OCI-LY3 (cell line): ENCODE measurements at regions not wholly inside any gene's neighbourhood (a gene's known extent, or its start where the extent isn't known, plus 50 kb on each side); places are given as distances from the start of the nearest gene placed in this dataset.

Experiments
- H2AFZ ChIP-seq: fragments of 200-600, 300-600 bp; shearing (Covaris generic); 2 replicates; pipeline ENCODE4 v1.6.0; 2014; ENCODE audit warnings: antibody characterized with exemption, low read depth, low read length
- H3K27ac ChIP-seq: fragments of 200-600, 300-600 bp; sonication (generic); 2 replicates; pipeline ENCODE4 v1.5.1; 2014; ENCODE audit warnings: mild to moderate bottlenecking, low read length, moderate library complexity, mixed read lengths
- H3K27me3 ChIP-seq: fragments of 200-600, 300-600 bp; sonication (generic); 2 replicates; pipeline ENCODE4 v1.6.1; 2014; ENCODE audit warnings: low read depth, low read length, mixed read lengths
- H3K36me3 ChIP-seq: fragments of 200-600, 300-600 bp; sonication (generic); replicated peaks from 2 replicates; pipeline ENCODE3; 2014; ENCODE audit warnings: low read depth, low read length, mixed read lengths
- H3K4me1 ChIP-seq: fragments of 300-600, 200-600 bp; sonication (generic); 2 replicates; pipeline ENCODE4 v1.6.1; 2014; ENCODE audit warnings: low read length, mixed read lengths
- H3K4me2 ChIP-seq: fragments of 200-600, 300-600 bp; sonication (generic); 2 replicates; pipeline ENCODE4 v1.6.1; 2014; ENCODE audit warnings: low read length, mixed read lengths
- H3K4me3 ChIP-seq: fragments of 300-600, 200-600 bp; sonication (generic); 2 replicates; pipeline ENCODE4 v1.5.1; 2014; ENCODE audit warnings: antibody characterized with exemption, mild to moderate bottlenecking, low read length, moderate library complexity
- H3K79me2 ChIP-seq: fragments of 300-600, 200-600 bp; shearing (Covaris generic); 2 replicates; pipeline ENCODE4 v1.6.1; 2014; ENCODE audit warnings: mild to moderate bottlenecking, low read length, mixed read lengths
- H3K9ac ChIP-seq: fragments of 300-600, 200-600 bp; shearing (Covaris generic); 2 replicates; pipeline ENCODE4 v1.6.0; 2014; ENCODE audit warnings: mild to moderate bottlenecking, low read length, moderate library complexity
- H3K9me3 ChIP-seq: fragments of 200-600, 300-600 bp; shearing (Covaris generic); 2 replicates; pipeline ENCODE4 v1.6.1; 2014; ENCODE audit warnings: low read length, mixed read lengths; ENCODE audit not compliant: insufficient read depth
- H4K20me1 ChIP-seq: fragments of 200-600, 300-600 bp; sonication (generic); 2 replicates; pipeline ENCODE4 v1.6.1; 2016; ENCODE audit warnings: low read length, mixed read lengths; ENCODE audit not compliant: insufficient read depth
- EZH2phosphoT487 ChIP-seq: fragments of 200-600 bp; shearing (Covaris generic); IDR thresholded peaks from 2 replicates; pipeline ENCODE4 v1.6.1; 2018; ENCODE audit warnings: antibody characterized with exemption, mixed run types, low read depth
- TF ChIP-seq, protein P1 (sequence below): fragments of 200-600, 300-600 bp; sonication (generic); IDR thresholded peaks from 2 replicates; pipeline ENCODE4 v1.5.1; 2014; ENCODE audit warnings: antibody characterized with exemption, low read length, low read depth

DNA sequence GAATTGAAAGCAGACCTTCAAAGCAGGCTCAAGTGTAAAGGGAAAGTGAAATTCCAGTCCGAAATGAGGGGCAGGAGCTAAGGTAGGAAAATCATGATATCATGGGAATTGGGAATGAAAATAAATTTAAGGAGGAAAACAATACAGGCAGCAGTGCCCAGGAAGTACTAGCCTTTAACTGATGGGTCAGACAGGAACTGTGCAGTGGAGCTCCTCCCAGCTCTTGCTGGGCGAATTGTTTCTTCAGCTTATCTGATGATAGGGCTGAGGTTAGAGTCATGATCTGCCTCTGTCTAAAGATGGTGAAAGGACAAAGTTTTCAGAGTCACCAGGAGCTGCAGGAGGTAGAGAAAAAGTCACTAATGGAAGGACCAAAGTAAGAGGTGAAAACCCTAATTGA lies 457.9 kb upstream of the PTCHD4 start:
- TF ChIP-seq, protein P1, sequence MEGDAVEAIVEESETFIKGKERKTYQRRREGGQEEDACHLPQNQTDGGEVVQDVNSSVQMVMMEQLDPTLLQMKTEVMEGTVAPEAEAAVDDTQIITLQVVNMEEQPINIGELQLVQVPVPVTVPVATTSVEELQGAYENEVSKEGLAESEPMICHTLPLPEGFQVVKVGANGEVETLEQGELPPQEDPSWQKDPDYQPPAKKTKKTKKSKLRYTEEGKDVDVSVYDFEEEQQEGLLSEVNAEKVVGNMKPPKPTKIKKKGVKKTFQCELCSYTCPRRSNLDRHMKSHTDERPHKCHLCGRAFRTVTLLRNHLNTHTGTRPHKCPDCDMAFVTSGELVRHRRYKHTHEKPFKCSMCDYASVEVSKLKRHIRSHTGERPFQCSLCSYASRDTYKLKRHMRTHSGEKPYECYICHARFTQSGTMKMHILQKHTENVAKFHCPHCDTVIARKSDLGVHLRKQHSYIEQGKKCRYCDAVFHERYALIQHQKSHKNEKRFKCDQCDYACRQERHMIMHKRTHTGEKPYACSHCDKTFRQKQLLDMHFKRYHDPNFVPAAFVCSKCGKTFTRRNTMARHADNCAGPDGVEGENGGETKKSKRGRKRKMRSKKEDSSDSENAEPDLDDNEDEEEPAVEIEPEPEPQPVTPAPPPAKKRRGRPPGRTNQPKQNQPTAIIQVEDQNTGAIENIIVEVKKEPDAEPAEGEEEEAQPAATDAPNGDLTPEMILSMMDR: no peak
- no peak for TF ChIP-seq EZH2phosphoT487
- Histone ChIP-seq H2AFZ (no peak overlapping the region), H3K4me3 (no peak overlapping the region), H3K9me3 (no peaks in the 10 kb centered on the region), H3K4me1 (peaks cover 12% of the 10 kb centered on the region), H3K27ac (no peak overlapping the region), H3K4me2 (no peak overlapping the region), H3K27me3 (no peaks in the 10 kb centered on the region), H3K79me2 (no peaks in the 10 kb centered on the region), H3K36me3 (no peaks in the 10 kb centered on the region), H4K20me1 (no peaks in the 10 kb centered on the region), H3K9ac (no peak overlapping the region)

- H3K4me2 ChIP-seq: no peak overlapping the region
- H3K79me2 ChIP-seq: no peaks in the 10 kb centered on the region
- H2AFZ ChIP-seq: no peak overlapping the region
These were observed 456.0 kb upstream of the PTCHD4 start for GRCh38 chr6:48567016-48567415.

DNA sequence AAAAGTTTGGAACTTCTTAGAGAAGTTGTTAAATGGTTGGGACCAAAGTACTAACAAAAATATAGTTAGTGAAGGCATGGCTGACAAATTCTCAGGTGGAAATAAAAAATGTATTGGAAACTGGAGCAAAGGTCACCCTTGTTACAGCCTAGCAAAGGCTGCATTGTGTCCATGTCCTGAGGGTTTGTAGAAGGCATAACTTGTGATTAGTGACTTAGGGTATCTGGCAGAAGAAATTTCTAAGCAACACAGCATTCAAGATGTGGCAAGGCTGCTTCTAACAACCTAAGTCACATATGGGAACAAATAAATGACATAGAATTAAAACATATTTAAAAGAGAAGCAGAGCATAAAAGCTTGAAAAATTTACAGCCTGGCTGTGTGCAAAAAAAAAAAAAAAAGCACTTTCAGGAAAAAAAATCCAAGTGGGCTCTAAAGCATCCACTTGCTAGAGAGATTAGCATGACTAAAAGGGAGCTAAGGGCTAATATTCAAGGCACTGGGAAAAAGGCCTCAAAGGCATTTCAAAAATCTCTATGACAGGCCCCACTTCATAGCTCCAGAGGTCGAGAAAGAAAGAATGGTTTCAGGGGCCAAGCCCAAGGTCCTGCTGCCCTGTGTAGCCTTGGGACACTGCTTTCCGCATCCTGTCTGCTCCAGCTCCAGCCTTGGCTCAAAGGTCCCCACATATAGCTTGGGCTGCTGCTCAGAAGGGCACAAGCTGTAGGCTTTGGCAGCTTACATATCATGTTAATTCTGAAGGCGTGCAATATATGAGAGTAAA lies 453.2 kb upstream of the PTCHD4 start:
- Histone ChIP-seq H4K20me1 (no peaks in the 10 kb centered on the region), H3K79me2 (no peaks in the 10 kb centered on the region), H3K27ac (no peak overlapping the region), H3K9ac (no peak overlapping the region), H3K4me2 (no peak overlapping the region), H2AFZ (no peak overlapping the region), H3K9me3 (no peaks in the 10 kb centered on the region), H3K4me3 (no peak overlapping the region), H3K4me1 (peaks cover 5% of the 10 kb centered on the region), H3K27me3 (no peaks in the 10 kb centered on the region), H3K36me3 (no peaks in the 10 kb centered on the region)
- TF ChIP-seq EZH2phosphoT487: no peak

More at GRCh38 chr6:48567016-48567415, 456.0 kb upstream of the PTCHD4 start:
- Histone ChIP-seq H3K9ac (no peak overlapping the region), H3K36me3 (no peaks in the 10 kb centered on the region), H3K9me3 (no peaks in the 10 kb centered on the region), H3K4me3 (no peak overlapping the region), H4K20me1 (no peaks in the 10 kb centered on the region), H3K4me1 (peaks cover 17% of the 10 kb centered on the region), H3K27ac (no peak overlapping the region), H3K27me3 (no peaks in the 10 kb centered on the region)
- TF ChIP-seq, protein P1: no peak
- TF ChIP-seq EZH2phosphoT487: no peak

GRCh38 chr6:48563433-48563832 lies 452.4 kb upstream of the PTCHD4 start:
- TF ChIP-seq, protein P1: no peak
- Histone ChIP-seq H3K4me3 (no peak overlapping the region), H3K79me2 (no peaks in the 10 kb centered on the region), H3K9me3 (no peaks in the 10 kb centered on the region), H3K4me1 (peaks cover 5% of the 10 kb centered on the region), H3K27me3 (no peaks in the 10 kb centered on the region), H3K36me3 (no peaks in the 10 kb centered on the region), H3K4me2 (no peak overlapping the region), H3K9ac (no peak overlapping the region), H3K27ac (no peak overlapping the region), H2AFZ (no peak overlapping the region), H4K20me1 (no peaks in the 10 kb centered on the region)
